ENCODE measurements at regions not wholly inside any gene's neighbourhood (a gene's known extent, or its start where the extent isn't known, plus 50 kb on each side); places are given as distances from the start of the nearest gene placed in this dataset.

DNA sequence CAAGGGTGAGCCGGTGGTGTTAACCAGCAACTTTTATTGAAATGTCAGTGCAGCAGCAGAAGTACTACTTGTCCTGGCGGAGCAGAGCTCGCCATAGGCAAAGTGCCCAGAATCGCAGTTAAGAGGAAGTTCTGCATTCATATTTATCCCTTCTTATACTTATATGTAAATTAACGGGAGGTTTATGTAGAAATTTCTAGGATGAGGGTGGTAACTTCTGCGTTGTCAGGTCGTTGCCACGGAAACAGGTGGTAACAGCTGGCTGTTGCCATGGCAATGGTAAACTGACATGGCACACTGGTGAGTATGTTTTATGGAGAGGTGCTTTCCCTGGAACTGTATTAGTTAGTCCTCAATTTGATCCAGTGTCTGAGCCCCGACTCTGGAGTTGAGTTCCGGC is 2494.9 kb upstream of the PCDH20 start:
- Histone ChIP-seq H3K4me1 (ENCODE audit: insufficient read depth) (no peaks in the 10 kb centered on the region), H3K4me3 (ENCODE audit: low read depth, low read length) (no peak overlapping the region), H3K27ac (ENCODE audit: low read depth) (no peak overlapping the region), H3K36me3 (ENCODE audit: insufficient read depth) (no peaks in the 10 kb centered on the region)
- 31% methylated on average over 10 of the region's 10 CpGs for WGBS
- no peak for DNase-seq (ENCODE audit: extremely low spot score)

DNA sequence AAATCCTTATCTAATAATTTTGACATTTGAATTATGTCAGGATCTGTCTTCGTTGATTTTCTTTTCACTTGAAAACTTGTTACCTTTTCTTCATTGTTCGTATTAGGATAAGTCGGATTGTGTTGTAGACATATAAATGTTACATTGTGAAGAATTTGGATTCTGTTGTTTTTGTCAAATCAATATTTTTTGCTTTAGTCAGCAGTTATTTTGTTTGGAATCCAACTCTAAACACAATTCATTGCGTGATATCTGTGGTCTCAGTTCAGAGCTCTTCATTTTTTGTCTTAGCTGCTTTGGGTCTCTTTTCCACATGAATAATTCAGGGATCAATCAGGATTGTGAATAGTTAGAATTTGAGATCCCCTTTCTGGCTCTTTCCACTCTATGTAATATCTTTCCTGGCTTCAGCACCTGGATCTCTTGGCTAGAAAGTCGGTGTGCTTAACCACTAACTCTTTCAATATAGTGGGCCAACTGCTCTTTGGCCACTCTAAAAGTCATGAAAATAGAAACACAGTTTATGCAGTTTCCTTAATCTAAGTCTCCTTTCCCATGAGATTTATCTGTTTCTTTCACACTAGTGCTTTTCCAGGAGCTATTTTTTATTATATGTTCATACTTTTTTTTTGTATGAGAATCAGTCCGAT is 2494.2 kb upstream of the PCDH20 start:
- WGBS = 69% methylated on average over 6 of the region's 6 CpGs
- Histone ChIP-seq H3K27ac (ENCODE audit: low read depth) (no peak overlapping the region), H3K4me3 (ENCODE audit: low read depth, low read length) (no peak overlapping the region), H3K4me1 (ENCODE audit: insufficient read depth) (no peaks in the 10 kb centered on the region), H3K36me3 (ENCODE audit: insufficient read depth) (no peaks in the 10 kb centered on the region)
- DNase-seq (ENCODE audit: extremely low spot score) = no peak

- H3K4me1 ChIP-seq (ENCODE audit: insufficient read depth) = no peaks in the 10 kb centered on the region
- no peak for DNase-seq (ENCODE audit: extremely low spot score)
- no peak overlapping the region for H3K27ac ChIP-seq (ENCODE audit: low read depth)
- no peak overlapping the region for H3K4me3 ChIP-seq (ENCODE audit: low read depth, low read length)
- no peaks in the 10 kb centered on the region for H3K36me3 ChIP-seq (ENCODE audit: insufficient read depth)
- whole genome bisulfite sequencing = 97% methylated on average over 9 of the region's 9 CpGs
Observed at GRCh38 chr13:63902141-63902540, 2486.5 kb upstream of the PCDH20 start.

- no peak overlapping the region for H3K4me3 ChIP-seq (ENCODE audit: low read depth, low read length)
- H3K4me1 ChIP-seq (ENCODE audit: insufficient read depth) = no peaks in the 10 kb centered on the region
- H3K36me3 ChIP-seq (ENCODE audit: insufficient read depth) = no peaks in the 10 kb centered on the region
- no peak for DNase-seq (ENCODE audit: extremely low spot score)
- H3K27ac ChIP-seq (ENCODE audit: low read depth) = no peak overlapping the region
- WGBS = 91% methylated on average over 5 of the region's 5 CpGs
Observed at GRCh38 chr13:63901630-63902029, 2486.0 kb upstream of the PCDH20 start.

GRCh38 chr13:63900406-63900805 is 2484.8 kb upstream of the PCDH20 start:
- no peak overlapping the region for H3K4me3 ChIP-seq (ENCODE audit: low read depth, low read length)
- no peak for DNase-seq (ENCODE audit: extremely low spot score)
- H3K27ac ChIP-seq (ENCODE audit: low read depth) = no peak overlapping the region
- 98% methylated on average over 1 of the region's 1 CpG for WGBS
- no peaks in the 10 kb centered on the region for H3K4me1 ChIP-seq (ENCODE audit: insufficient read depth)
- no peaks in the 10 kb centered on the region for H3K36me3 ChIP-seq (ENCODE audit: insufficient read depth)

DNA sequence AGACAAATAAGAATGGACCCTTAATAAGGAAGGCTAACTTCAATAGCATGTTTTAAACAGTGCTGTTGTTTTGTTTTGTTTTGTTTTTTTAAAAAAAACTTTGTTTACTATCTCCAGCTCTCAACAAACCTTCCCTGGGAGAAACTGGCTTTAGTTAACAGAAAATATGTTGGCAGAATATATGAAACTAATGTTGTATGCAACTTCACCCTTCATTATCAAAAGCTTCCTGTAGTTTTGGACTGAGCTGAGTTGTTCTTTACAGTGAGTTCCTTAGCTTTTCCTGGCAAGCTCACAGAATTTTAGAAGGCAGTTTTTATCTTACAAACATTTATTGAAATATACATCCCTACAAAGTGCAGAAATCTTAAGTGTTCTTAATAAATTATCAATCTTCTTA is 2480.7 kb upstream of the PCDH20 start:
- H3K4me1 ChIP-seq (ENCODE audit: insufficient read depth) = no peaks in the 10 kb centered on the region
- H3K27ac ChIP-seq (ENCODE audit: low read depth) = no peak overlapping the region
- H3K36me3 ChIP-seq (ENCODE audit: insufficient read depth) = no peaks in the 10 kb centered on the region
- no peak overlapping the region for H3K4me3 ChIP-seq (ENCODE audit: low read depth, low read length)
- no peak for DNase-seq (ENCODE audit: extremely low spot score)

GRCh38 chr13:63882052-63882451 is 2466.4 kb upstream of the PCDH20 start:
- 79% methylated on average over 1 of the region's 1 CpG for WGBS
- no peak for DNase-seq (ENCODE audit: extremely low spot score)
- no peaks in the 10 kb centered on the region for H3K4me1 ChIP-seq (ENCODE audit: insufficient read depth)
- no peaks in the 10 kb centered on the region for H3K36me3 ChIP-seq (ENCODE audit: insufficient read depth)
- no peak overlapping the region for H3K27ac ChIP-seq (ENCODE audit: low read depth)
- H3K4me3 ChIP-seq (ENCODE audit: low read depth, low read length) = no peak overlapping the region

GRCh38 chr13:63880705-63881104 is 2465.1 kb upstream of the PCDH20 start:
- Histone ChIP-seq H3K4me3 (ENCODE audit: low read depth, low read length) (no peak overlapping the region), H3K4me1 (ENCODE audit: insufficient read depth) (no peaks in the 10 kb centered on the region), H3K27ac (ENCODE audit: low read depth) (no peak overlapping the region), H3K36me3 (ENCODE audit: insufficient read depth) (no peaks in the 10 kb centered on the region)
- DNase-seq (ENCODE audit: extremely low spot score) = no peak
- 63% methylated on average over 3 of the region's 3 CpGs for WGBS

DNA sequence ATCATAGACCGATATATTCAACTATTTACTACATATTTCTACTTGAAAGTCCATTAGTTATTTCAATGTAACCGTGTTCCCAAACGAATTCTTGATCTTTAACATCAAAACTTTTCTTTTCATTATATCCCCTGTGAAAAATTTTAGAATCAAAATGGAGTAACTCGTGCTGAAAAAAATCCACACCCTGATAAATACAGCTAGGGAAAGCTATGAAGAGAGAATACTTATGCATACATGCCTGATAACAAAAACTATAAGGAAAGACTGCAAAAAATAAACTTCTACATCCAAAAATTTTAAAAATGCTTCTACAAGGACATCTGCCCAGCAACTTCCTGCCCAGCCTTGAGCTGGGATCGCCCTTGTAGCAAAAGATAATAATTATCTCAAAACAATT is 2458.3 kb upstream of the PCDH20 start:
- no peak for DNase-seq (ENCODE audit: extremely low spot score)
- H3K27ac ChIP-seq (ENCODE audit: low read depth) = no peak overlapping the region
- 90% methylated on average over 5 of the region's 5 CpGs for WGBS
- no peaks in the 10 kb centered on the region for H3K4me1 ChIP-seq (ENCODE audit: insufficient read depth)
- H3K4me3 ChIP-seq (ENCODE audit: low read depth, low read length) = no peak overlapping the region
- H3K36me3 ChIP-seq (ENCODE audit: insufficient read depth) = no peaks in the 10 kb centered on the region

GRCh38 chr13:63864171-63864902 is 2448.7 kb upstream of the PCDH20 start:
- no peak for DNase-seq (ENCODE audit: extremely low spot score)
- Histone ChIP-seq H3K36me3 (ENCODE audit: insufficient read depth) (no peaks in the 10 kb centered on the region), H3K4me1 (ENCODE audit: insufficient read depth) (no peaks in the 10 kb centered on the region), H3K4me3 (ENCODE audit: low read depth, low read length) (no peak overlapping the region), H3K27ac (ENCODE audit: low read depth) (no peak overlapping the region)
- 81% methylated on average over 3 of the region's 3 CpGs for WGBS

DNA sequence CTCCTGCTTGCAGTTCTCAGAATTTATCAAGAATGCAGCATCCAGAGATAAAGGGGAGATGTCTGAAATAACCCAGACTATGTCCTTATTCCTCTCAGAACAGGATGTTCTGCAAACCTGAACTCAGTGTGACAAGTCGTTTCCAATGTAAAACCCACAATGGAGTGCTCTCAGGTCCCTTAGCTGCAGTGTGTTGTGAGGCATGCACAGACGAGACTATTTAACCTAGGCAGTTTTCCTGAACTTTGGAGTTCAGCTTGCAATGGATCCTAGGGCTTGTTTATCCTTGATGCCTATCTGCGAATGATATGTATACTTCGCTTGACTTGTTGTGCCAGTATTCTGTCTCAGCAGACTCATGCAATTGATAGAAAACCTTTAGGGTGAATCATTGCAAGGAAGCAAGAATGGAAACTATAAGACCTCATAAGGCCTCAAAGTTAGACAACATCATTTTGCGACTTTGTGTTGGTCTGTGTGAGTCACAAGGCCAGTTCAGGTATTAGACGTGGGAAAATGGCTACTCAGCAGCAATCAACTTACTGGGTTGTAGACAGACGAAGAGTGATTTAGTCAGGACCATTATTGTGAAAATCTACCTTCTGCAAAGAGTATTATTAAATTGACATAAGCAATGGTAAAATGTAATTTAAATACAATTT is 2439.9 kb upstream of the PCDH20 start:
- Histone ChIP-seq H3K4me3 (ENCODE audit: low read depth, low read length) (no peak overlapping the region), H3K27ac (ENCODE audit: low read depth) (no peak overlapping the region), H3K36me3 (ENCODE audit: insufficient read depth) (no peaks in the 10 kb centered on the region), H3K4me1 (ENCODE audit: insufficient read depth) (no peaks in the 10 kb centered on the region)
- 78% methylated on average over 7 of the region's 7 CpGs for WGBS
- DNase-seq (ENCODE audit: extremely low spot score) = no peak

DNA sequence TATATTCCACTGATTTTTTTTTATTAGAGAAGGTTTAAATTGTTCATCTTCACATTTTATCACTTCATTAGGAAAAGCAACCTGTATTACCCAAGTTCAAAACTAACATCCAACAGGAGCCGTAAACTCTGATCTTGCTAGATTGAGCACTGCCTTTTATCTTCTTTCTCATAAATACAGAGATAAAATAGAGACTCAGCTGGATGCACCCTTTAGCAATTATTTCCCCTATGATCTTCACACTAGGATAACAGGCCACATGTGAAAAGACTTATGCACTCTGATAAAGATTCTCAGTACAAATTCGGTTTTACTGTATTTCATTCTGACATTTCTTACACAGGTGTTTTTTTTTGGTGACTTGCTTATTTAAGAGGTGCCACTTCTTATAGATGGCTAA is 2438.2 kb upstream of the PCDH20 start:
- WGBS = 66% methylated on average over 2 of the region's 2 CpGs
- Histone ChIP-seq H3K36me3 (ENCODE audit: insufficient read depth) (no peaks in the 10 kb centered on the region), H3K27ac (ENCODE audit: low read depth) (no peak overlapping the region), H3K4me3 (ENCODE audit: low read depth, low read length) (no peak overlapping the region), H3K4me1 (ENCODE audit: insufficient read depth) (no peaks in the 10 kb centered on the region)
- no peak for DNase-seq (ENCODE audit: extremely low spot score)

DNA sequence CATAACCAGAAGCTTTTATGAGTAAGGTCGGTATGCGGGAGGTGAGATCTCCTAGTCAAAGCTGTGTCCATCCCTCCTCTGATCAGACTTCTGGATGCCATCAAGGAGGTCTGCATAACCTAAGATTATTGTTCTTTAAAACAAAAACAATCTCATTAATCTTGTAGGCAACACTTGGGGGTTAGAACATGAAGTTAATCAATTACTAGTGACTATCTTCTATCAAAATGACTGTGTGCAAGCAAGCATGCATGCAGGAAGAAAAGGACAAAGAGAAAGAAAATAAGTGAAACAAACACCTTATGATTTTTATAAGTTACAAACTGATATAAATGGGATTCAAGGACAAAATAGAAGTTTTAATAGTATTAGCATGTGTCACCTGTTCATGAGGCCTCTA is 2435.9 kb upstream of the PCDH20 start:
- Histone ChIP-seq H3K36me3 (ENCODE audit: insufficient read depth) (no peaks in the 10 kb centered on the region), H3K4me3 (ENCODE audit: low read depth, low read length) (no peak overlapping the region), H3K27ac (ENCODE audit: low read depth) (no peak overlapping the region), H3K4me1 (ENCODE audit: insufficient read depth) (no peaks in the 10 kb centered on the region)
- DNase-seq (ENCODE audit: extremely low spot score) = no peak
- WGBS = 93% methylated on average over 2 of the region's 2 CpGs
